HepG2 (cell line): ENCODE measurements at regions not wholly inside any gene's neighbourhood (a gene's known extent, or its start where the extent isn't known, plus 50 kb on each side); places are given as distances from the start of the nearest gene placed in this dataset.

Experiments
- NPAS2 ChIP-seq: sonication (generic); formaldehyde crosslinking; IDR thresholded peaks from 2 replicates; pipeline ENCODE4 v1.8.0; 2022; ENCODE audit warnings: mild to moderate bottlenecking, missing genetic modification reagents, borderline replicate concordance
- TF ChIP-seq, protein P1 (sequence below): sonication (generic); formaldehyde crosslinking; IDR thresholded peaks from 2 replicates; pipeline ENCODE4 v1.5.1; 2020; ENCODE audit warnings: mild to moderate bottlenecking, missing genetic modification reagents

- TF ChIP-seq, protein P1, sequence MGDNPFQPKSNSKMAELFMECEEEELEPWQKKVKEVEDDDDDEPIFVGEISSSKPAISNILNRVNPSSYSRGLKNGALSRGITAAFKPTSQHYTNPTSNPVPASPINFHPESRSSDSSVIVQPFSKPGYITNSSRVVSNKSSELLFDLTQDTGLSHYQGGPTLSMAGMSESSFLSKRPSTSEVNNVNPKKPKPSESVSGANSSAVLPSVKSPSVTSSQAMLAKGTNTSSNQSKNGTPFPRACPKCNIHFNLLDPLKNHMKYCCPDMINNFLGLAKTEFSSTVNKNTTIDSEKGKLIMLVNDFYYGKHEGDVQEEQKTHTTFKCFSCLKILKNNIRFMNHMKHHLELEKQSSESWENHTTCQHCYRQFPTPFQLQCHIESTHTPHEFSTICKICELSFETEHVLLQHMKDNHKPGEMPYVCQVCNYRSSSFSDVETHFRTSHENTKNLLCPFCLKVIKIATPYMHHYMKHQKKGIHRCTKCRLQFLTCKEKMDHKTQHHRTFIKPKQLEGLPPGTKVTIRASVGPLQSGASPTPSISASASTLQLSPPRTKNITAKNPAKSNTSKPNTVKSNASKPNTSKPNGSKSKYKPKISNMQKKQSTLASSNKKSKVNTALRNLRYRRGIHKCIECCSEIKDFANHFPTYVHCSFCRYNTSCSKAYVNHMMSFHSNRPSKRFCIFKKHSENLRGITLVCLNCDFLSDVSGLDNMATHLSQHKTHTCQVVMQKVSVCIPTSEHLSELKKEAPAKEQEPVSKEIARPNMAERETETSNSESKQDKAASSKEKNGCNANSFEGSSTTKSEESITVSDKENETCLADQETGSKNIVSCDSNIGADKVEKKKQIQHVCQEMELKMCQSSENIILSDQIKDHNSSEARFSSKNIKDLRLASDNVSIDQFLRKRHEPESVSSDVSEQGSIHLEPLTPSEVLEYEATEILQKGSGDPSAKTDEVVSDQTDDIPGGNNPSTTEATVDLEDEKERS (CRISPR knock-in tag), result no peak
- TF ChIP-seq NPAS2 (CRISPR knock-in tag), result no peak
These were observed 461.3 kb downstream of the ENC1 start for GRCh38 chr5:74179179-74179578.
